ENCODE measurements at regions not wholly inside any gene's neighbourhood (a gene's known extent, or its start where the extent isn't known, plus 50 kb on each side); places are given as distances from the start of the nearest gene placed in this dataset.

DNA sequence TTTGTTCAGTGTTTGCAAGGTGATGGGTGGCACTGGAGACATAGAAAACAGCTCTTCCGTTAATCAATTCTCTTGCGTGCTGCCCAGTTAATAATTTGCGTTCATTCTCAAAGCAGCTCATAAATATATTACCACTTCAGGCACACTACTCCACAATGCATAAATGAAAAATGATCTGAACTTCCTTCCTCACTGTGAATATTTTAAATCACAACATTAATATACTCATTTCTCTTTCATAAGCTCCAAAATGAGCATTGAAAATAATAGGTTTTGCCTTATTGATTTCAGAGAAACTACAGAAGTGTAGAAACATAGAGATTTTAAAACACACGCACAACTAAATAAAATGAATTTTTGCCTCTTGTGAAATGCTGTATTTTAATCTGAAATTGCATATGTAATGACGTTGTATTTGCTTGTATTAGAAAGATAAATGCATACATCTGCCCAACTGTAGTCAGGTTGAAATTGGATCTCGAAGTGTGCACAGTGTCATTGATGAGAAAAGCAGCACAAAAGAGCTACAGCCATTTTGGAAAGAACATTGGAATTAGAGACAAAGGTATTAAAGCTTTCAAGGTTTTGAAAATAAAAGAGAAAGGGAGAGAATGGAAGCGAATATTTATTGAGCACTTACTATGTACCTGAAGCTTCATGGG, 350.5 kb downstream of the LPIN1 start:
- ChIA-PET CTCF (no interaction called here), POLR2A (no interaction called here)

DNA sequence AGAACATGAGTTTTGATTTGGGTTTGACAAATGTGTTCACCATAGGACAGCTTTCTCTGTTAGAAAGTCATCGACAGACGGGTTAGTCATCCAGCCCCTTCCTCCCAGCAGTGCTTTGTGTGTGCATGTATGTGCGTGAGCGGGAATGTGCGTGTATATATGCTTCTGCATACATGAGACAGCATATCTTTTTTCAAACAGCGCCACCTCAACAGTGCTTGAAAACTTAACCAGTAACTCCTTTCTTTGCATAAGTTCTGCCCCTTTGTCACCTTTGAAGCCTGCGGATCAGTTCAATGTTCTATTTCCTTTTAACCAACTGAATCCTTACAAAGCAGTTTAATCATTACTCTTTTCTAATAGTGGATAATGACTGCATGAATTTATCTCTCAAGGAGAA, 351.4 kb downstream of the LPIN1 start:
- ChIA-PET CTCF (no interaction called here), POLR2A (no interaction called here)

DNA sequence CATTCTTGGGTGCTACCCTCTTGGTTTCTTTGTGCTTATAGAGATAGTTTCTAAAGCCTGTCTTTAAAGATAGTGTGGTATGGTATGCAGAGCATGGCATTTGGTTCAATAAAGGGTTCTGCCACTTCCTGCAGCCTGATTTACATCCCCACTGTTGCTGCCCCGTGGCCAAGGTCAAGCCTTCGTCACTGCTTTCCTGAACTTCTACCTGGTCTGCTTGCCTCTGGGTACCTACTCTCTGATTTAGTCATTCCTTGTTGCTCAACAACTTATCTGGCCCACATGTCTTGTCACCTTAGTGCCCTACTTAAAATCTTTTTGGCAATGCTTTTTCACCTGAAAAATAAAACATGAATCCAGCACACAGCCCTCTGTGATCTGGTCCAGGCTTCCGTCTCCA, 352.9 kb downstream of the LPIN1 start:
- ChIA-PET POLR2A (no interaction called here), CTCF (no interaction called here)

DNA sequence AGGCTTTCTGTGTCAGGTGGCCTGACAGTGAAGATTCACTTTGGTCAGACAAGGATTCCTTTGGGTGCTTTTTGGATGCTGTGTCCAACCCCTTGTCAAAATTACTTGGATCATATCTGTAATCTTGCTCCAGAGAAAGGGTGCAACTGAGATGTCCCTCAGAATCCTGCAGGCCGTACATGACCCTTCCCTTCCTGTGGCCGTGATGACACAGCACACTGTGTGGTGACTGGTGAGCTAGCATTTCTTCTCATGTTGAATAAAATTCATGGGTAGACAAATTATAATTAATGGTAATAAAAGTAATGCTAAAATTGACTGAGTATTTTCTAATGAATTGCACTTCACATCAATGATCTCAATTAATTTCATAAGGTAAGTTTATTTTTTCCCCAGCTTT, 356.2 kb downstream of the LPIN1 start:
- POLR2A ChIA-PET = no interaction called here
- CTCF ChIA-PET = interaction anchor here (0.6 kb wide), 1 partner anchor 1497 kb away, joined by 5 read pairs; no protein-coding TSS in a partner anchor

DNA sequence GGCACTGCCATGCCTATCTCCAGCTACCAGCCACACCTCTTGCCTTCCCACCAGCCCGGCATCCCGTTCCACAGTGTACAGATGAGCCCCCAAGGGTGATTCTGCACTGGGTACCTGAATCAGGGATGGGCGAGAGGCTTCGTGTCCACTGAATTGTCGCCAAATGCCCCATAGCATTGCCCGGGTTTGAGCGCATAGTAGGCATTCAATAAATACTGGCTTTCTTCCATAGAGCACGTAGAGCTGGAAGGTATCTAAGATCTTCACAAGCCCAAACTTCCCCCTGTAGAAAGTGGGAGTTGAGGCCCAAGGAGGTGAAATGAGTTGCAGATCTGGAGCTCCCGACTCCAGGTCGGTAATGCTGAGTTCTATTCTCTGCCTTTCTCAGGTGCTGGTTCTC, 358.7 kb downstream of the LPIN1 start:
- ChIA-PET CTCF (no interaction called here), POLR2A (no interaction called here)

DNA sequence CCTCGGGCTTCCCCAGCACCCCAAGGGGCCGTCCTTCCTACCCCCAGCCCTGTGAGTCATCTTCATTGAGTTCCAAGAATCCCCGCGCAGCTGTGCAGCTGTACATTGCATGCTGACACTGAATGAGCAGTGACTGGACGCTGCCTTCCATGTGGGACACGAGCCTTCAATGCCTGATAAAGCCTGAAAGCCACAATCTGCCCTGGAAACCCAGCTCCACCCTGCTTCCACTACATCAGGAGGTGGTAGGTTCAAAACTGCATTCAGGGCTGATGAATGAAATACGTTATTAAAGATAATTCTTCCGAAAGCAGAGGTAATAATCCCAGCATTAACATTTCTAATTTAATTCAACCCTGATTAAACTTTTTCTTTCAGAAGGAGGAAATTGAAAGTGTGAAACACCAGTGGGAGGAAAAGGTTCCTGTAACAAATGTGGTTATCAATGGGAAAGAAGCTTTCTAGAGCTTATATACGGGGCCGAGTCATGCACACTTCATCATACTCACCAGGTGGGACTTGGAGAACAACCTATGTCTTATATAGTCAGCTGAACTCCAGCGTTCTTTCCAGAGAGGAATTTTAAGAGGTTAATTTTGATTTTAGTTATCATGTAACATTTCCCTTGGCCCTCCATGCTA, 360.1 kb downstream of the LPIN1 start:
- POLR2A ChIA-PET = no interaction called here
- CTCF ChIA-PET = no interaction called here

DNA sequence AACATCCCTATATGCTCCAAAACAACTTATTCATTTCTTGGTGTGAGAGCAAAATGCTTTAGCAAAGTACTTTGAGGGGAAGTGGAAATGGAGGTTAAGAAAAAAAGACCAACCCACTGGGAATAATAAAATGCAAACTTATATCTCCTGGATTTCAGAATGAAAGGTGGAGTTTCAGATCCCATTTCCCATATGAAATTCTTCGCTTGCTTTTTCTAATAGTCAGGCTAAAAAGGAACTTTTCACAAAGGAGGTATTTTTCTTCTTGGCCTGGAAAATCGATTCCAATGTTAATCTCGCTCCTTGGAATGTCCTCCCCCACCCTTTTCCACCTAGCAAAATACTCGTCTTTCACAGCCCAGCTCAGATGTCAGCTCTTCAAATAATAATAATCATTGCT, 360.9 kb downstream of the LPIN1 start:
- CTCF ChIA-PET = no interaction called here
- POLR2A ChIA-PET = no interaction called here

DNA sequence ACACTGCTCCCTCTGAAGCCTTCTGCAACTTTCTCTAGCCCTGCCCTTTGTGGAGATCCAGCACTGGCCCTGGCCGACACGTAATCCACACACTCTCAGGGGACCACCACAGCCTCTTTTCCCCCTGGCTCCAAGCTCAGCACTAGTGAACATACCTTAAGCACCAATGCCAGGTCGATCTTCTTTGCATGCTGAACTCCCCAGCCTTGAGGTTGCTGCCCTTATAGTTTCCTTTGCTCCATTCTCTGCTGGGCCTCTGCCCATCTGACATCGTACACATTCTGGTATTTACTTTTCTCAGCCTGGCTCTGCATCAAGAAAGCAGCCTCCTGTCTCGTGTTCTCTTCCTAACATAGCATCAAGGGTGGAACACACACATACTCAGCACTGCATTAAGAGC, 361.5 kb downstream of the LPIN1 start:
- ChIA-PET CTCF (no interaction called here), POLR2A (no interaction called here)

DNA sequence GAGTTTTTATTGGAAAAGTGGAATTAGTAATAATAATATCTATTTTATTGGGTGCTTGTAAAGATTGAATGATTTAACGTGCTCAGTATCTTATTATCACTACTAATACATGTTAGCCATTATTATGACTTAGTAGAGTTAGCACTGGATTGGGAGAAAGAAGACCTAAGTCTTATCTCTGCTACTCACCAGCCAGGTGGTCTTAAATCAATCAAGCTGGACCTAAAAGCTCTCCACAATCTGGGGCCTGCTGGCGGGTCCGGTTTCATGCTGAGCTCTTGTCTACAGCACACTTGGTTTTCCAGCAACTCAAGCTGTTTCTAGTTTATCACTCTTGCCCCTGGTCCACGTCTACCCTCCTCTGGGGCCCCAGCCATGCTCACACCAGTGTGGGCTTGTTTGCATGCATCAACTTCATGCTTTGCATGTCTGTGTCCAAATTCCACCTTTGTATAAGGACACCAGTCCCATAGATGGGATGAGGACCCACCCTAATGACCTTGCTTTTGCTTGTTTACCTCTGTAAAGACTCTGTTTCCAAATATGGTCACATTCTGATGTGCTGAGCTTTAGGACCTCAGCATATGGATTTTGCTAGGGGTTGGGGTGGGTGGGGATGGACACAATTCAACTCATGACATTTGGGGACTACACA, 363.1 kb downstream of the LPIN1 start:
- POLR2A ChIA-PET = no interaction called here
- CTCF ChIA-PET = interaction anchor here (0.7 to 1.0 kb wide), 2 partner anchors 508 to 559 kb away, joined by 3 to 5 read pairs; no protein-coding TSS in a partner anchor

DNA sequence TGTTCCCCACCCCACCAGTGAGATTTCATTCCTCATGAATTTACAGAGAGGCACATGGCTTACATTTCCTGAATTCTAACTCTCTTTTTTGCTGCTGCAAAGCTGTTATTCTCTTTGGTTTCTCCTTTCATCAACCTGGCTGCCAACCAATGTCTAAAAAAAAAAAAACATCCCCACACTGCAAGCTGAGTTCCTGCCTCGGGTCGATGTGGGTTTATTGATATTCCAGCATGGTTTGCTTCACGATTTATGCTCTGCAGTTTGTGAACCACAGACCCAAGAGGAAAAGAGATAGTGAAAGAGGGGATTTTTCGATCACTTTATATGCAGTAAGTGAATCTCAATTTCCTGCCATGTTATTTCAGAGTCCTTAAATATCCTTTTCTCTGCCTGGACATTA, 363.6 kb downstream of the LPIN1 start:
- POLR2A ChIA-PET = no interaction called here
- CTCF ChIA-PET = interaction anchor here (1.0 kb wide), 1 partner anchor 558 kb away, joined by 3 read pairs; no protein-coding TSS in a partner anchor

DNA sequence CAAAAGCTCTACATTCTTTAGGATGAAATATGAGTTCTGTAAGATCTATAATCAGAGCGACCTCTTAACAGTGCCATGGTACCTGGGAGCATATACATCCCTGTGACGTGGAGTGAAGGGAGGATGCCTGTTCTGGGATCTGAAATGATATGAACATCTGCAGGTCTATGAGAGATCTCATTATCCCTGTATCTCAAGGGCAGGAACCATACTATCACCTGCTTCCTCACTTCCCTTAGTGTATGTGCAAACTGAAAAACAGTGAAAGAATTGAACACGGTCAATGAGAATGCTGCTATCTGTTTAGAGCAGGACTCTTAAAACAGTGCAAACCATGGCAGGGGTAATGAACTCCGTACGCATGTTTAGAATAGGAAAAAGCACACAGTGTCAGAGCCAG, 364.0 kb downstream of the LPIN1 start:
- POLR2A ChIA-PET = no interaction called here

DNA sequence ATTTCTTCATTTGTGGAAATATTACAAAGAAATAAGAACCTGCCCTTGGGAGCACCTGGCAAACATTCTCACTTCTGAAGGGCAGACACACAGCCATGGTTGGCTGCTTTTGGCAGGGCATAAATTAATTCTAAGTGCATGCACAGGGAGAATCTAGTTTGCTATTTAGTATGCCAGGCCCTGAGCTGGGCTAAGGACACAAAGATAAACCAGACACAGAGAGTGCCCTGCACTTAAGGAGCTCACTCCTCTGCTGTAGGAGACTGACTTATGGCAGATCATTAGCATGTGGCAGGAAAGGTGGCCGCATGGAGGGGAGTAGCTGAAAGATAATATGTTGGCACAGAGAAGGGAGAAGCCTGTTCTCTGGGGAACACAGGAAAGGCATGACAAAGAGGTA, 367.0 kb downstream of the LPIN1 start:
- CTCF ChIA-PET = no interaction called here
- POLR2A ChIA-PET = no interaction called here

More for the DNA sequence above, 364.0 kb downstream of the LPIN1 start:
- CTCF ChIA-PET = interaction anchor here (1.0 kb wide), 1 partner anchor 558 kb away, joined by 3 read pairs; no protein-coding TSS in a partner anchor

DNA sequence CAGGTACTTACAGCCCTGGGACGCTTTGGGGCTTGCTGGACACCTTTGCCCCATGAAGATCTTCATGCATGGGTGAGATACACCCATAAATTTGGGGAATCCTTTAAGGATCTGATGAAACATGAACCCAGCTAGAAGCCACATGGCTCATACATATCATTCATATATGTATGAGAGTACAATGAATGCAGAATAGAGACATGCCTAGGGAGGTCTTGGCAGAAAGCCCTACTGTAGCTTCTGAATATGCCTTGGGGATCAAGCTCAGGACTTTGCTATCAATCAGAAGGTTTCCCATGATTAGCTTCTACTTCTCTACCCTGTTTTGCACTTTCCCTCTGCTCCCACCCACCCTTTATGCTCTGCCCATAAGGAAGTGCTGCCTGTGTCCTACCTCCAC, 368.4 kb downstream of the LPIN1 start:
- ChIA-PET POLR2A (no interaction called here), CTCF (interaction anchor here (1.0 kb wide), 1 partner anchor 95 kb away, joined by 8 read pairs; no protein-coding TSS in a partner anchor)

DNA sequence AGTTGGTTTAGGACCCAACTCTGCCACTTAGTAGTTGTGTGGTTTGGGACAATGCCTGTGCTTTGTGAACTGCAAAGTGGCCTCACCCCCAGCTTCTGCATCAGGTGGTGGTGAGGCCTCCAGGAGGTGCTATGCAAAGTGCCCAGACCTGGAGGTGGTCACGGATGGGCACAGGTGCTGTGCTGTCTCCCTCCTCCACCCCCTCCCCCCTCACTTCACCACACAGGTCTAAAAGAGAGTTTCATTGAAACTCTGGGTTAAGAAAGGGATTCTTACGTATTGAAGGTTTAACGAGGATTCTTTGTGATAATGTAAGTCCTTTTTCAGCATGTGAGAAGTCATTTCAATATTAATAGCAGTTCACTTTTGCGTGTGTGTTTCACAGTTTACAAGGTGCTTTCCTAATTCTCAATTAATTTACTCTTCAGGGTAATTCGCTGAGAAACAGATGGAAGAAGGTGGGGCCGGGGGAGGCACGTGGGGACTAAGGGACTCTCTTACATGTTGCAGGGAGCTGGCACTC, 369.9 kb downstream of the LPIN1 start:
- CTCF ChIA-PET = no interaction called here
- POLR2A ChIA-PET = no interaction called here

DNA sequence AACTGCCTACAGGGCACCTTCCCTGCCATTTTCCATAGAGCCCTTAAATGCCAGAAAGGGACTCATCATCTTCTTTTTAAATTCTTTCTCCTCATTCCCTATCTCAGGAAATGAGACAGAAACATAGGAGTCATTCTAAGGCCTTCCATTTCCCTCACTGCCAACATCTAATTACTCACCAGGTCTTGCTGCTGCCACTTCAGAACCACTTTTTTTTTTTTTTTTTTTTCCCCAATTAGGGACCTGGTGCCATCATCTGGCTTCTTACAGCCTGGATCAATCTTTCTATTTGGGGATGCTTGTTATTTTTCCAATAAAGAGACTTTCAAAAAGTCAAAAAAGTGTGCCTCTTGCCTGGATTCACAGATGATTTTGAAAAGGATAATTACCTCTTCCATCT, 373.4 kb downstream of the LPIN1 start:
- ChIA-PET POLR2A (no interaction called here), CTCF (interaction anchor here (0.6 kb wide), 1 partner anchor 137 kb away, joined by 3 read pairs; no protein-coding TSS in a partner anchor)

DNA sequence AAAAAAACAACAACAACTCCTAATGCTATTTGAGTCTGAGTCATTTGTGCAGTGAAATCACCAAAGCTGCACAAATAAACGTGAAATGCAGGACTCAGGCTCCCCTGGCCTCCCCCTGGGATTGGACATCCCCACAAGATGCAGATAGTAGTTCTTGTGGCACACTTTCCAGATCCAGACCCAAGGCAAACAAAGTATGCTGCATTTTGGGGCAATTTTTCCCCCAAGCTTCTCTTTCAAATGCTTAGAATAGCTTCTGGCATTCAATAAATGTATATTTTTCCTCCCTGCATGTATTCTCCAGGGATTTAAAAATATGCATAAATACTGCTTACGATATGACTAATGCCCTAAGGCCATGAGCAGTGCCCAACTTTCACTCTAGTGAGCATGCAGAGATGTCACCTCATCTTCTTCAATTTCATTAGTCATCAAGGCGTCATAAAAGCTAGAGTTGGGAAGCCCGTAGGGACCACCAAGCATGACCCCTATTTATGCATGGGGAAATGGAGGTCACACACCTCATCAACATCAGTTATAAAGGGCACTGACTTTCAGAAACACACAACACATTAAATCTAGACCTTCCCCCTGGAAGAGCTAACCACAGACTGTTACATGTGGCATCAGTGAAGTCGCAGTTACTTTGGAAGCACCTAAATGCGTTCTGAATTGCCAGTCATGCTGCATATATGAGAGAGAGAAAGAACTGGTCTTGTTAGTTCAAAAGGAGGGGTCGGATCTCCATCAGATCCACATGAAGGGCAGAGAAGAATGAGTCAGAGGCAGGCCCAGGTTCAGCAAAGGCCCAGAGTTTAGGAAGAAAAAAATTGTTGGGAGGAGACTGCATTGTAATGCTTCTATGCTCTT, 374.1 kb downstream of the LPIN1 start:
- POLR2A ChIA-PET = no interaction called here

DNA sequence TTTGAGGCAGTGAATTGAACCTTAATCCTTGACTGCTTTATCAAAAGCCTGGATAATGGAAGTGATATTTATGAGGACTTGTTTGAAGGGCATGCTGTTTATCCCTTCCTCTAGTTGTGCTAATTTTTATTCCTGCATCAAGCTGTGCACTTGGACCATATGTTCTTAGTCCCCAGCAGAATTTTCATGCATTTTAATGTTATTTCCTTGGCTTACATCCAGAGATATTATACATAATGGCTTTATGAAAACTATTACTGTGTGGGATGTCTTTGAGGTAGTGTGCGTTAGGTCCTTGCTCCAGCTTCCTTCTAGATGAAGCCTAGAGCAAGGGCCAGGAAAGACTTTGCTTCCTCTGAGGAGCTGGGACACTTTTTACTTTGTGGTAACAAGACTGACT, 378.4 kb downstream of the LPIN1 start:
- ChIA-PET POLR2A (no interaction called here), CTCF (no interaction called here)

More for the DNA sequence above, 374.1 kb downstream of the LPIN1 start:
- CTCF ChIA-PET = interaction anchor here (0.6 kb wide), 1 partner anchor 137 kb away, joined by 3 read pairs; no protein-coding TSS in a partner anchor

DNA sequence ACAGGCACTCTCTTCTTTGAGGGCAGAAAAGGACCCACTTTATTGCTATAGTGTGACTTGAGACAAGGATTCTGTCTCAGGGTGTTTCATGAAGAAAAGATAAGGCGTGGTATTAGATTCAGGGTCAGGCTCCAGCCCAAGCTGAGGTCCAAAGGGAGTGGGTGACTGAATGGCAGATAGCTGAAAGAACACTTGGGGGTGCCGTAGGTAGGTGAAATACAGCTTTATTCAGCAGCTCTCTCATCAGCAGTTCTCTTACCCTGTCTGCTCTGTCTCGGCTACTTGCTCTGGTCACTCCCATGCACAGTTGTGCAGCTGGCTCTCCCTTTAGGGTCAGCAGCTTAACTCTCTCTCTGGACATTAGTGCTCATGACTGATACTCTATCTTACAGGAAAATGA, 379.9 kb downstream of the LPIN1 start:
- CTCF ChIA-PET = interaction anchor here (0.7 kb wide), 1 partner anchor 610 kb away, joined by 3 read pairs; no protein-coding TSS in a partner anchor
- POLR2A ChIA-PET = no interaction called here

DNA sequence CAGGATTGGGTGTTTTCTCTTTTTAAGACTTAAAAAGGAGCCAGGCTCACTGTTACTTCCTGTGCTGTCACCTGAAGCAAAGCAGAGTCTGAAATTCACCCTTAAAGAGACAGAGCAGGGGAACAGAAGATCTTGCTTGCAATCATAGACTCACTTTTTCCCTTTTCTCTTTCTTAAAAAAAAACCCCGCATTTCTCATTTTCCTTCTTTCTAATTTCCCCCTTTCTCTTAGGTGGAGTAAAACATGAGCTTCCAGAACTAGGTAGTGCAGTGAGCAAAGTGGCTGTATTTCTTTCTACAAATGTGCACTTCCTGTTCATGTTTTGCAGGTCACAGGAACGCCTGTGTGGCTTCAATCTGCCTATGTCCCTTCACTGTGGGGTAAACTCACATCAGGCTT, 381.2 kb downstream of the LPIN1 start:
- CTCF ChIA-PET = no interaction called here
- POLR2A ChIA-PET = no interaction called here

DNA sequence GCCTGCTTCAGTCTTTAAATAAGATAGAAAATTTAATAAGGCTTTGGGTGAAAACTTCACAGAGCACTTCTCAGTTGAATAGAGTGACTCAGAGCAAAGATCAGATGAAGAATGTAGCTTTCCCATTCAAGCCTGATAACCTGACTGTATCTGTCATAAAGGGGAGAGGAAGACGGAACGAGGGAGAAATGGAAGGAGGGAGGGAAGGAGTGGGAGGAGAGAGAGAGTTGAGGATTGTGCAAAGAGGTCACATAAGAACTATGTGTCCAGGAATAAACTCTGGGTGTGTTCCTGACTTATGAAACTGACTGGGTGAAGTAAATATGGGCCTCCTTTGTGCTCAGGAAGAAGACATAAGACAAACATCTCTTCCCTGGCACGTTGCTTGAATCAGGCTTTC, 385.5 kb downstream of the LPIN1 start:
- CTCF ChIA-PET = no interaction called here
- POLR2A ChIA-PET = no interaction called here

Data from activated CD8-positive, alpha-beta memory T cell treated with anti-CD3 and anti-CD28 coated beads for 36 hours (primary cell).